SU-DHL-6 (cell line): ENCODE measurements at regions not wholly inside any gene's neighbourhood (a gene's known extent, or its start where the extent isn't known, plus 50 kb on each side); places are given as distances from the start of the nearest gene placed in this dataset.

Source experiments
- EZH2phosphoT487 ChIP-seq: fragments of 200-600 bp; sonication (generic), shearing (Covaris generic); conservative IDR thresholded peaks from 2 replicates; pipeline ENCODE4 v1.6.1; 2018; ENCODE audit warnings: mild to moderate bottlenecking, antibody characterized with exemption, low read length, moderate library complexity, mixed read lengths
- TF ChIP-seq, protein P1 (sequence below): fragments of 200-600 bp; sonication (generic); IDR thresholded peaks from one replicate; pipeline ENCODE4 v1.5.1; 2017; ENCODE audit warnings: antibody characterized with exemption, mild to moderate bottlenecking, low read length, moderate library complexity; ENCODE audit not compliant: insufficient read depth, poor library complexity, severe bottlenecking

DNA sequence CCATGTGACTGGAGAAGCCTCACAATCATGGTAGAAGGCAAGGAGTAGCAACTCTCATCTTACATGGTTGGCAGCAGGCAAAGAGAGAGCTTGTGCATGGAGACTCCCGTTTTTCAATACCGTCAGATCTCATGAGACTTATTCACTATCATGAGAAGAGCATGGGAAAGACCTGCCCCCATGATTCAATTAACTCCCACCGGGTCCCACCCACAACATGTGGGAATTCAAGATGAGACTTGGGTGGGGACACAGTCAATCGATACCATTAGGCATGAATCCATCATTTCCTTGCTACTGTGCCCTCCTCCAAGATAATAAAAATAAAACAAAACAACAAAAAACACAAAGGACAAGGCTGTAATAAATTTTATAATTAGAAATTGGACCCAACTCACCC is 384.7 kb upstream of the MEIS2 start:
- TF ChIP-seq EZH2phosphoT487: no peak
- TF ChIP-seq, protein P1, sequence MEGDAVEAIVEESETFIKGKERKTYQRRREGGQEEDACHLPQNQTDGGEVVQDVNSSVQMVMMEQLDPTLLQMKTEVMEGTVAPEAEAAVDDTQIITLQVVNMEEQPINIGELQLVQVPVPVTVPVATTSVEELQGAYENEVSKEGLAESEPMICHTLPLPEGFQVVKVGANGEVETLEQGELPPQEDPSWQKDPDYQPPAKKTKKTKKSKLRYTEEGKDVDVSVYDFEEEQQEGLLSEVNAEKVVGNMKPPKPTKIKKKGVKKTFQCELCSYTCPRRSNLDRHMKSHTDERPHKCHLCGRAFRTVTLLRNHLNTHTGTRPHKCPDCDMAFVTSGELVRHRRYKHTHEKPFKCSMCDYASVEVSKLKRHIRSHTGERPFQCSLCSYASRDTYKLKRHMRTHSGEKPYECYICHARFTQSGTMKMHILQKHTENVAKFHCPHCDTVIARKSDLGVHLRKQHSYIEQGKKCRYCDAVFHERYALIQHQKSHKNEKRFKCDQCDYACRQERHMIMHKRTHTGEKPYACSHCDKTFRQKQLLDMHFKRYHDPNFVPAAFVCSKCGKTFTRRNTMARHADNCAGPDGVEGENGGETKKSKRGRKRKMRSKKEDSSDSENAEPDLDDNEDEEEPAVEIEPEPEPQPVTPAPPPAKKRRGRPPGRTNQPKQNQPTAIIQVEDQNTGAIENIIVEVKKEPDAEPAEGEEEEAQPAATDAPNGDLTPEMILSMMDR: no peak
